ENCODE measurements at regions not wholly inside any gene's neighbourhood (a gene's known extent, or its start where the extent isn't known, plus 50 kb on each side); places are given as distances from the start of the nearest gene placed in this dataset.

DNA sequence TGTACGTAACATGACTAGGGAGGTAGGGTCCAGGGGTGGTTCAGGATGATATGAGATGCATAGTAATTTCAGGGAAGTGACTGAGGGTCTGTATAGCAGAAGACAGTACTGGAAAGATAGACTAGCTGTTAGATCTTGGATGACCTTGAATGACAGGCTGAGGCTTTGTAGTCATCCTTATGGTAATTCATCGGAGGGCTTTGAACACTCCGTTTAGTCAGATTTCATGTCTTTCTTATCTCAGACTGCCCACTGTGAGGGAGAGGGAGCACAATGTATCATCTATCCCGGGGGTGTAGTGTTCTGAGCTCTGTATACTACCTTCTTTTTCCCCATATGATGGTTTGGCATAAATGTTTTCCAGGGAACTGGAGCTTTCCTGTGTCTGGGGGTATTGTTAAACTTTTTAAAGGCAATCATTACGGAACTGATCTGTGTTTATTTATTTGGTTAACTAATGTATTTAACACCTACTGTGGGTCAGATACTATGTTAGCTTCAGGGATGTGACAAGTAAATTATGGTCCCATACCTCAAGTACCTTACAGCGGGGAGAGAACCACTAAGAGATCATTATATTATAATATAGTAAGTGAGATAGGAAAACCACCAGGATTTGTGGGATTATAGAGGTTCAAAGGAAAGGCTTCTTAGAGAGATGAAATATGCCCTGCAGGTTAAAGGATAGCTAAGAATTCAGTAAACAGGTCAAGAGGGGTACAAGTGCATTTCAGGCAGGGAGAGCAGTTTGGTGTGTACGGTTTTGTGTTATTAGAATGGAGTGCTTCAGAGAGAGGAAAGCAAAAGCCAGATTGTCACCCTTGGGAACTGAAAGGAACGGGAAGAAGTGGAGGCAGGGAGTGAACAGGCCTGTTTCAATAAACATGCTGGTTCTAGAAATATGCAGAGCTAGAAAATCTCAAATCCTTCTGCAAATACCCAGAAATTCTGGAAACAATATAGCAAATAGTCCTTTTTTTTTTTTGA is 164.8 kb upstream of the KL start:
- H3K27me3 ChIP-seq, result no peaks in the 10 kb centered on the region
- TF ChIP-seq EP300 (IDR thresholded peaks at IDR 0.05) (no peak), POLR2AphosphoS5 (IDR thresholded peaks at IDR 0.05) (no peak), POLR2A (IDR thresholded peaks at IDR 0.05; ENCODE audit: low read depth) (no peak)
- TF ChIP-seq, protein P1, sequence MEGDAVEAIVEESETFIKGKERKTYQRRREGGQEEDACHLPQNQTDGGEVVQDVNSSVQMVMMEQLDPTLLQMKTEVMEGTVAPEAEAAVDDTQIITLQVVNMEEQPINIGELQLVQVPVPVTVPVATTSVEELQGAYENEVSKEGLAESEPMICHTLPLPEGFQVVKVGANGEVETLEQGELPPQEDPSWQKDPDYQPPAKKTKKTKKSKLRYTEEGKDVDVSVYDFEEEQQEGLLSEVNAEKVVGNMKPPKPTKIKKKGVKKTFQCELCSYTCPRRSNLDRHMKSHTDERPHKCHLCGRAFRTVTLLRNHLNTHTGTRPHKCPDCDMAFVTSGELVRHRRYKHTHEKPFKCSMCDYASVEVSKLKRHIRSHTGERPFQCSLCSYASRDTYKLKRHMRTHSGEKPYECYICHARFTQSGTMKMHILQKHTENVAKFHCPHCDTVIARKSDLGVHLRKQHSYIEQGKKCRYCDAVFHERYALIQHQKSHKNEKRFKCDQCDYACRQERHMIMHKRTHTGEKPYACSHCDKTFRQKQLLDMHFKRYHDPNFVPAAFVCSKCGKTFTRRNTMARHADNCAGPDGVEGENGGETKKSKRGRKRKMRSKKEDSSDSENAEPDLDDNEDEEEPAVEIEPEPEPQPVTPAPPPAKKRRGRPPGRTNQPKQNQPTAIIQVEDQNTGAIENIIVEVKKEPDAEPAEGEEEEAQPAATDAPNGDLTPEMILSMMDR (IDR thresholded peaks at IDR 0.05), result no peak
- intact Hi-C loops (cut with DNase I), result no loop called here
- no peak overlapping the region for H3K4me3 ChIP-seq
- WGBS, result 82% methylated on average over 8 of the region's 8 CpGs
- no peak overlapping the region for H3K27ac ChIP-seq (replicated peaks in 1 of 4)
- no peaks in the 10 kb centered on the region for H3K9me3 ChIP-seq
- H3K4me1 ChIP-seq, result peaks cover 0 to 8% (median 6%) of the 10 kb centered on the region in 4 donors
- peak; percentile 60 for DNase-seq (ENCODE audit: extremely low spot score)
- H3K36me3 ChIP-seq, result no peaks in the 10 kb centered on the region

DNA sequence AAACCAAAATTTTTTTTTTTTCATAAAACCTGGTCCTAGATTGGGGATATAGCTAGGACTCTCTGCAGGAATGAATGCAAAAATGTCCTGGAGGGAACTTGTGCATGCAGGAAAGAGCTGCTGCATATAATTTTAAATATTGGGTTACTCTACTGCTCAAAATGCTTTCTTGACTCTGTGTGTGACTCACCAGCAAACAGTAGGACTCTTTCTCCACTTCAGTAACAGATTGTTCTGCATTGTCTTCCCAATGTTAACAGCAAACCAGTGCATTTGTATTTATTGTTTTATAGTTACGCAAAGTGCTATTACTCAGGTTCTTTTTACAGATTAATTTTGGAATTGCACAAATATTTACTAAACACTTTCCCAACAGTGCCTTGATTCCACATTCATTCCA is 163.7 kb upstream of the KL start:
- no peak overlapping the region for H3K4me3 ChIP-seq
- no peaks in the 10 kb centered on the region for H3K36me3 ChIP-seq
- H3K27me3 ChIP-seq, result no peaks in the 10 kb centered on the region
- intact Hi-C loops (cut with DNase I), result no loop called here
- WGBS, result 86% methylated on average over 1 of the region's 1 CpG
- DNase-seq (ENCODE audit: extremely low spot score), result no peak
- no peaks in the 10 kb centered on the region for H3K9me3 ChIP-seq
- peaks cover 0 to 8% (median 6%) of the 10 kb centered on the region in 4 donors for H3K4me1 ChIP-seq
- H3K27ac ChIP-seq (replicated peaks in 1 of 4), result peak overlapping the region in 1 of 4 donors; percentile 42
- TF ChIP-seq EP300 (IDR thresholded peaks at IDR 0.05), result no peak
- no peak for TF ChIP-seq POLR2AphosphoS5 (IDR thresholded peaks at IDR 0.05)
- TF ChIP-seq, protein P1 (IDR thresholded peaks at IDR 0.05), result no peak
- no peak for TF ChIP-seq POLR2A (IDR thresholded peaks at IDR 0.05; ENCODE audit: low read depth)

DNA sequence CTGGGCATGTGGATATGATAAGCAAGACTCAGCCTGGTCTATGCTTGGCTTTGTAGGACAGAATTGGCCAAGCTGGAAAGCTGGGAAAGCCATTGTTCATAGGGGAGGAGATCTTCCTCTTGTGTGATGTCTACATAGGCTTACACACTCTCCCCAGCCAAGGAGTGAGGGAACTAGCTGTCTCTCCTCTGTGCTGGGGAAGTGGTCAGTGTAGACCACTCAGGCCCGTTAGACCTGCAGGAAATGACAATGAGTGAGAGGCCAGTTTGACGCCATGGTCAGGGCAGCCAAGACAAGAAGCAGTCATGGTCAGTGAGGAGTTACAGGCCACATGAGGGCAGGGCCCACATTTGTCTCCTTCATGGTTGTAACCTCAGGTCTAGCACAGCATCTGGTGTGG is 159.1 kb upstream of the KL start:
- intact Hi-C loops (cut with DNase I), result no loop called here
- 80% methylated on average over 2 of the region's 2 CpGs for WGBS
- Histone ChIP-seq H3K27ac (replicated peaks in 1 of 4) (no peak overlapping the region), H3K36me3 (no peaks in the 10 kb centered on the region), H3K4me3 (no peak overlapping the region), H3K27me3 (no peaks in the 10 kb centered on the region), H3K4me1 (peaks cover 0 to 3% (median 0%) of the 10 kb centered on the region in 4 donors), H3K9me3 (peaks cover 0 to 17% (median 15%) of the 10 kb centered on the region in 4 donors)
- no peak for DNase-seq (ENCODE audit: extremely low spot score)
- TF ChIP-seq POLR2A (IDR thresholded peaks at IDR 0.05; ENCODE audit: low read depth) (no peak), POLR2AphosphoS5 (IDR thresholded peaks at IDR 0.05) (no peak), EP300 (IDR thresholded peaks at IDR 0.05) (no peak)
- TF ChIP-seq, protein P1 (IDR thresholded peaks at IDR 0.05), result no peak

DNA sequence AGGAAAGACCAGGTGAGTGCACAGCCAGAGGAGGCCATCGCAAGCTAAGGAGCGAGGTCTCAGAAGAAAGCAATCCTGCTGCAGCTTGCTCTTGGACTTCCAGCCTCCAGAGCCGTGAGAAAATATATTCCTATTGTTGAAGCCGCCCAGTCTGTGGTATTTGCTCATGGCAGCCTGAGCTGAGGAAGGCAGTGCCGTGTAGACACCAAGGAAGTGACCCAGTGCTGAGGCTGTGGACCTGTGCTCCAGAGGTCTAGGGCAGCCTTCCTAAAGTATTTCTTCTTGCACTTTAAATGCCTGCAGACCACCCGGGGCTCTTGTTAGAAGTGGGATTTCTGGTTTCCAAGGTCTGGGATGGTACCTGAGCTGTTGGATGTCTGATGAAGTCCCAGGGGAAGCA is 158.5 kb upstream of the KL start:
- intact Hi-C loops (cut with DNase I), result no loop called here
- Histone ChIP-seq H3K9me3 (peaks cover 0 to 17% (median 16%) of the 10 kb centered on the region in 4 donors), H3K4me3 (no peak overlapping the region), H3K27me3 (no peaks in the 10 kb centered on the region), H3K27ac (replicated peaks in 1 of 4) (no peak overlapping the region), H3K36me3 (no peaks in the 10 kb centered on the region), H3K4me1 (no peaks in the 10 kb centered on the region)
- WGBS, result 98% methylated on average over 5 of the region's 6 CpGs
- no peak for TF ChIP-seq POLR2AphosphoS5 (IDR thresholded peaks at IDR 0.05)
- no peak for TF ChIP-seq EP300 (IDR thresholded peaks at IDR 0.05)
- TF ChIP-seq, protein P1 (IDR thresholded peaks at IDR 0.05), result no peak
- no peak for TF ChIP-seq POLR2A (IDR thresholded peaks at IDR 0.05; ENCODE audit: low read depth)
- no peak for DNase-seq (ENCODE audit: extremely low spot score)

Data from esophagus muscularis mucosa (tissue), 4 donors.